ENCODE measurements at regions not wholly inside any gene's neighbourhood (a gene's known extent, or its start where the extent isn't known, plus 50 kb on each side); places are given as distances from the start of the nearest gene placed in this dataset.

DNA sequence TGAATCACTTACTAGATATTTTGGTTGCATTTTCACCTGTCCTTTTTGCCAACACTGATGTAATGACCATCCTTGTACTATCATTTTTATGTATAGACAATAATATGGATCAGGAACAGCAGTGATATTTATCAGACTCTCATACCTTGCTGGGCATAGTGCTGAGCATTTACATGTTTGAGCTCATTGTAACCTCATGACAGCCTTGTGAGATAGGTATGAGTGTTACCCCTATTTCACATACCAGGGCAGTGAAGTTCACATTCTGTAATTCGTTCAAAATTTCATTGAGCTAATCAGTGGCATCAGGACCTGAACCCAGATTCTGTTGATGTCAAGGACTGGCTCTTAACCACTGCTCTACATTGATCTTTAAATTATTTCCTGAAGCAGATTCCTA is 221.5 kb upstream of the TBL1XR1 start:
- Histone ChIP-seq H3K36me3 (no peaks in the 10 kb centered on the region), H3K9me3 (replicated peaks) (no peaks in the 10 kb centered on the region), H3K4me1 (peaks cover 29% of the 10 kb centered on the region), H3K4me3 (no peak overlapping the region), H3K27me3 (ENCODE audit: low read depth) (no peaks in the 10 kb centered on the region), H3K27ac (replicated peaks) (no peak overlapping the region)
- no peak for DNase-seq
- TF ChIP-seq, protein P1, sequence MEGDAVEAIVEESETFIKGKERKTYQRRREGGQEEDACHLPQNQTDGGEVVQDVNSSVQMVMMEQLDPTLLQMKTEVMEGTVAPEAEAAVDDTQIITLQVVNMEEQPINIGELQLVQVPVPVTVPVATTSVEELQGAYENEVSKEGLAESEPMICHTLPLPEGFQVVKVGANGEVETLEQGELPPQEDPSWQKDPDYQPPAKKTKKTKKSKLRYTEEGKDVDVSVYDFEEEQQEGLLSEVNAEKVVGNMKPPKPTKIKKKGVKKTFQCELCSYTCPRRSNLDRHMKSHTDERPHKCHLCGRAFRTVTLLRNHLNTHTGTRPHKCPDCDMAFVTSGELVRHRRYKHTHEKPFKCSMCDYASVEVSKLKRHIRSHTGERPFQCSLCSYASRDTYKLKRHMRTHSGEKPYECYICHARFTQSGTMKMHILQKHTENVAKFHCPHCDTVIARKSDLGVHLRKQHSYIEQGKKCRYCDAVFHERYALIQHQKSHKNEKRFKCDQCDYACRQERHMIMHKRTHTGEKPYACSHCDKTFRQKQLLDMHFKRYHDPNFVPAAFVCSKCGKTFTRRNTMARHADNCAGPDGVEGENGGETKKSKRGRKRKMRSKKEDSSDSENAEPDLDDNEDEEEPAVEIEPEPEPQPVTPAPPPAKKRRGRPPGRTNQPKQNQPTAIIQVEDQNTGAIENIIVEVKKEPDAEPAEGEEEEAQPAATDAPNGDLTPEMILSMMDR (IDR thresholded peaks at IDR 0.05; ENCODE audit: borderline replicate concordance), result no peak
- intact Hi-C loops (cut with micrococcal nuclease), result no loop called here

- DNase-seq, result no peak
- no peaks in the 10 kb centered on the region for H3K36me3 ChIP-seq
- no peaks in the 10 kb centered on the region for H3K27me3 ChIP-seq (ENCODE audit: low read depth)
- TF ChIP-seq, protein P1 (IDR thresholded peaks at IDR 0.05; ENCODE audit: borderline replicate concordance), result no peak
- no peaks in the 10 kb centered on the region for H3K9me3 ChIP-seq (replicated peaks)
- no peak overlapping the region for H3K27ac ChIP-seq (replicated peaks)
- peaks cover 29% of the 10 kb centered on the region for H3K4me1 ChIP-seq
- intact Hi-C loops (cut with micrococcal nuclease), result no loop called here
- H3K4me3 ChIP-seq, result no peak overlapping the region
These were observed 222.8 kb upstream of the TBL1XR1 start for GRCh38 chr3:177419904-177420601.

GRCh38 chr3:177420651-177421480 is 223.6 kb upstream of the TBL1XR1 start:
- H3K36me3 ChIP-seq, result no peaks in the 10 kb centered on the region

DNA sequence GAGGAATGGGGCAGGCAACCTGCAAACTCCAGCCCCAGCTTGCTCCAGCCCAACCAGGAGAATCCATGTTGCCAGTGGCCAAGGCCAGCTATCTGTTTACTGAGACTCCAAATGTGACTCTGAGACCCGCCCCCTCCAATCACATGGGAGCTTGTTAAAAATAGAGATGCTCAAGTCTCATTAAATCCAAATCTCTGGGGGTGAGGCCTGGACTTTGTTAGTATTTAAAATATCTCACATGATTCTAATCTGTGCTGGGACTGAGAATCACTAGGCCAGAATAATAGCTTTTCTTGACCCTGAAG is 224.2 kb upstream of the TBL1XR1 start:
- intact Hi-C loops (cut with micrococcal nuclease), result no loop called here
- DNase-seq, result no peak
- TF ChIP-seq, protein P1 (IDR thresholded peaks at IDR 0.05; ENCODE audit: borderline replicate concordance), result no peak
- Histone ChIP-seq H3K27me3 (ENCODE audit: low read depth) (no peaks in the 10 kb centered on the region), H3K9me3 (replicated peaks) (no peaks in the 10 kb centered on the region), H3K4me1 (peaks cover 29% of the 10 kb centered on the region), H3K36me3 (no peaks in the 10 kb centered on the region), H3K4me3 (no peak overlapping the region), H3K27ac (replicated peaks) (no peak overlapping the region)

More at GRCh38 chr3:177420651-177421480, 223.6 kb upstream of the TBL1XR1 start:
- no peak for DNase-seq
- intact Hi-C loops (cut with micrococcal nuclease), result no loop called here
- no peak overlapping the region for H3K27ac ChIP-seq (replicated peaks)
- no peaks in the 10 kb centered on the region for H3K9me3 ChIP-seq (replicated peaks)
- TF ChIP-seq, protein P1 (IDR thresholded peaks at IDR 0.05; ENCODE audit: borderline replicate concordance), result no peak
- peaks cover 29% of the 10 kb centered on the region for H3K4me1 ChIP-seq
- no peak overlapping the region for H3K4me3 ChIP-seq
- H3K27me3 ChIP-seq (ENCODE audit: low read depth), result no peaks in the 10 kb centered on the region

GRCh38 chr3:177424521-177424920 is 227.2 kb upstream of the TBL1XR1 start:
- Histone ChIP-seq H3K4me3 (no peak overlapping the region), H3K27ac (replicated peaks) (no peak overlapping the region), H3K4me1 (peaks cover 19% of the 10 kb centered on the region), H3K9me3 (replicated peaks) (no peaks in the 10 kb centered on the region), H3K36me3 (no peaks in the 10 kb centered on the region), H3K27me3 (ENCODE audit: low read depth) (no peaks in the 10 kb centered on the region)
- TF ChIP-seq, protein P1 (IDR thresholded peaks at IDR 0.05; ENCODE audit: borderline replicate concordance), result no peak
- no peak for DNase-seq
- intact Hi-C loops (cut with micrococcal nuclease), result no loop called here

All from left ventricle myocardium inferior (tissue), 1 donor.